GM19397 (cell line): ENCODE measurements at regions not wholly inside any gene's neighbourhood (a gene's known extent, or its start where the extent isn't known, plus 50 kb on each side); places are given as distances from the start of the nearest gene placed in this dataset.

Experiments used
- ATAC-seq: cut with Tn5 transposase; IDR thresholded peaks from one replicate; pipeline ENCODE4 v1.9.1; 2021; ENCODE audit warnings: mild to moderate bottlenecking, moderate library complexity; ENCODE audit not compliant: unreplicated experiment

DNA sequence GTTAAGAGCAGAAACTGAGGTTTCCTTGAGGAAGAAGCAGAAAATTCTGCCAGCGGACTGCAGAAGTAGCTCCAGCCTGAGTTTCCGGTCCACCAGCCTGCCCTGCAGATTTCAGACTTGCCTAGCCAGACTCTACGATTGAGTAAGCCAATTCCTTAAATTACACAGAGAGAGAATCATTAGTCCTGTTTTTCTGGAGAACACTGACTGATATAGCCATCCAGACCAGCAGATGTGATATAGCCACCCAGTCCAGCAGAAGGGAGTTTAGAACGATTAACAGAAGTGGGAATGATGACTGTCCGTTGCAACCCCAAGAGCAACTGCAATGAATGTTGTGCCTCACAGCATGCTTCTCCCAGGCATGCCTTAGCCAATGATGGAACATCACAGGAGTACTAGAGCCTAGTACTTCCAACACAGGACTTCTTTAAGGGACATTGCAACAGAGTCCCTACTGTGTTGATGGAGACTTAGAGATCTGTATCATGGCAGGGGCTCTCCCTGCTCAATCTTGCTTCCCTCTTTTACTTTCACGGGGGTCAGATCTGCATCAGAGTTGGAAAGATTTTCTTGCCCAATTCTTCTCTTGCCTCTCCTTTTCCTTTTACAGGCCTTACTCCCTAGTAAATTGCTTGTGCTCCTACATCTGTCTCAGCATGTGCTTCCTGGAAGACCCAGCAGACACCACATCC, 264.6 kb upstream of the CLNK start:
- ATAC-seq: no peak

DNA sequence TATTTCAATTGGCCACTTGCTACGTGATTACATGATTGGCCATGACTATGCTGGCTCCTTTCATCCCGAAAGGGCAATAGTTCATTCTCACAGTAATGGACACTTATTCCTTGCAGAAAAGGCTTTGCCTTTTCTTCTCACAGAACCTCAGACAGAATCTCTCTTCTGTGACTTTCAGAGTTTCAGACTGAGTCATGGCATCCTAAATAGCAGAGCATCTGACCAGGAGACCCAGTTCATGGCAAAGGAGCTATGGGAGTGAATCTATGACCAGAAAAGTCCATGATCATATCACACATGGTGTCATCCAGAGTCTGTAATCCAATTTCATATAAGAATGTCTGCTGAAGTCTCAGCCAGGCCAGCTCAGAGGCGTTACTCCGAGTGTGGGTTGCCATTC, 263.3 kb upstream of the CLNK start:
- no peak for ATAC-seq

DNA sequence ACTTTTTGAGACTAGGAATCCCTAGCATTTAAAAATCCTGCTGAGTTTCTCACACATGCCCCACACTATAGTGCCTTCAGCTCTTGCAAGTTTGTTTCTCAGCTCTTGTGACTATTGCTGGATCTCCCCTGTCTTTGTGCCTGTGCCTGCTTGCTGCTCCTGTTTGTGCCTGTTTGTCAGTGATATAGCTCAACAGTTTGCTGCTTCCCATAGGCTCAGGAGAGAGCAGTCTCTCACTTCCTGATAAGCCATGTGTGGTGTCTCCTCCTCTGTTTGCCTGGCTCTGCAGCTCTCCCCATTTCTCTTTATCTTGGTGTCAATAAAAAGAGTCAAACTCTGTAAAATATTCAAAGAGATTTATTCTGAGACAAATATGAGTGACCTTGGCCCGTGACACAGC, 259.8 kb upstream of the CLNK start:
- no peak for ATAC-seq

DNA sequence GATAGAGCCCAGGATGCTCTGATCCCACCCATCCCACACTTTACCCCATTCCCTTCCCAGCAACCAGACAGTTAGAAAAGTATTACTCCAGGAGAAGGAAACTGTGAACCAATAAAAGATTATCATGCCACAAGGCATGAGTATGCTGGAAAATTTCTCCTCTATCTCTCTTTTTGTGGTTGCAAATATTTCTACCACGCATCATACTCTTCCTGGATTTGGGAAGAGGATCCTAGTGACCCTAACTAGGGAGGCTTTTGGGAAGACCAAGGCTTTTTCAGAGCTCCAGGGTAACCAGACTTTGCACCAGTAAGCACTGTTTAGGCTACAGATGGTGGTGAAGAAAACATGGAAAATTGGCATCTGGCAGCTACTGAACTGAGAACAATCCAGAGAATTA, 257.6 kb upstream of the CLNK start:
- no peak for ATAC-seq

DNA sequence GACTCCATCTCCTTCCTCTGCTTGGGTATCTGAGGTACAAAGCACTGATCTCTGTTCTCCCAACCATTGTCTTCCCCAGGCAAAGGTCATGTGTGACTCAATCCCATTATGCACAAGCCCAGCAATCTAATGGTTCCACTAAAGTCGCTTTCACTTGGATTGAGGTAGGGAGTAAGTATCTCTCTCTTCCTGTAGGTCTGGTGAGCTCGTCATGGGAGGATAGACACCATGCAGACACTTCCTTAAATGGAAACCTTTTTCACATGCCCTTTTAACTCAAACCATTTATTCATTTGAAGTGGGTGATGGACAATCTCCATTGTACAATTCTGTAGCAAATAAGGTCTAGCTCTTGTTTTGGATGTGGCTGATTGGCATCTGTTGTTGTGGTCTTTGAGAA, 245.2 kb upstream of the CLNK start:
- ATAC-seq: no peak

DNA sequence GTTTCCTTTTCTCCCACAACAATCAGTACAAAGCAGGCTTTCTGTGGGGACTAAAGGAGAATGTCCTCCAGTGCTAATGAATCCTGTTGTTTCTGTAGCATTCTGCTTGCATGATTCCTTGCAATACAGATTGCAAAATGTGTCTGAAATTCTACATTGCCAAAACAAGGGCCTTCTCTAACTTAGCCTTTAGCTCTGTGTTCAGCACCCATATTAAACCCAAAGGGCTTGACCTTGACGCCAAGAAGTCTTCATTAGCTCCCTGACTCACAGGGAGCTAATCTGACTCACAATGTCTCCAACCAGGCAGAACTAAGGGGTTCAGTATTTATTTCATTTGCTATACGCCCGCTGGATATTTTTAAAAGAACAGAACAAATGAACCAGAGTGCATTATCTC, 241.4 kb upstream of the CLNK start:
- no peak for ATAC-seq

DNA sequence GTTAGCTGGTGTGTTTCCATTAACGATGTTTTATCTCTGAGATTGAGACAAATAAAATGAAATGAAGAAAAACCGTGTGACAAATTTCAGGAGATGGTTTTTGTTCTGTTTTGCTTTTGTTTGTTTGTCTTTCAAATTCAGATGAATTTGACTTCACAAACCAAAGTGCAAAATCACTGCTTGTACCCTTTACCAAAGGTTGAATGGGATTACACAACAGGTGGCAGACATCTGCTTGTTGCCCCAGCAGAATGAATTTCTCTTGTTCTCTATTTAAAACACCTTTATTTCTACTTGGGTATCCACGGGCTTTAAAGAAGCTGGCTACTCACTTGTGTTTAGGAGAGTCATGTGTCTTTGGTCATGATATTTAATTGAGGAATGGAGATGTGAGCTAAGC, 239.7 kb upstream of the CLNK start:
- ATAC-seq: no peak

DNA sequence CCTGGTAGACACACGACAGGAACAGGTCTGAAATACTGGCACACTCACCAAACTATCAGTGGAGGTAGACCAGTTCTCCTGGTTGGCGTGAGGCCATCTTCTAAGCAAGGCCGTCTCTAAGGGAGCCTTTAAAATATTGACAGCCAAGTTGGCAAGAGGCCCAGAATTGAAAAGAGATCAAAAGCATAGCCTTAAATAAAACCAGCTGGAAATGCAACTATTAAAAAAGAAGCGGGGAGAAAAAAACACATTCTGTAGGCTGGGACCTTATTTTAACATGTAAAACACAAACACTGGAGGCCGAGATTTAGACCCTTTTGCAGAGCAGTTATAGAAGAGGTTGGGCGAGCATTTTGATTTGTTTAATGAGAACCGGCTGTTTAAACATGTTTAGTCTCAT, 233.0 kb upstream of the CLNK start:
- no peak for ATAC-seq

DNA sequence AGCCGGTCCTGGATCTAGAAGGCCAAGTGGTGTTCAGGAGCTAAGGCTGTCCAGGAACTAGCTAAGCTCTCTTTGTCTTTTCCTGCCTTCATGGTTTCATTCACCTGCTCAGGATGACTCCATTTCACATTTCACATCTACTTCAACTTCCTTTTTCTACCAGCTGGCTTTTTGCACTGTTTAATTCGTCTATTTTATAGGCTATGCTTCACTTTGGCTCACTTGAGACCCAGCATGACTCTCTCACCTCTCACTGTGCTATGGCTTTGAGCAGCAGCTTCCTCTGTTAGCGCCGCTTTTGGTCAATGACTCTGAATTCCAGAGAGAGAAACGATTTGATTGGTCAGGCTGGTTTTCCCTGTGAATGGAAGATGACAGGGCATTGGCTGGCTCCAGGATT, 213.5 kb upstream of the CLNK start:
- ATAC-seq: no peak

DNA sequence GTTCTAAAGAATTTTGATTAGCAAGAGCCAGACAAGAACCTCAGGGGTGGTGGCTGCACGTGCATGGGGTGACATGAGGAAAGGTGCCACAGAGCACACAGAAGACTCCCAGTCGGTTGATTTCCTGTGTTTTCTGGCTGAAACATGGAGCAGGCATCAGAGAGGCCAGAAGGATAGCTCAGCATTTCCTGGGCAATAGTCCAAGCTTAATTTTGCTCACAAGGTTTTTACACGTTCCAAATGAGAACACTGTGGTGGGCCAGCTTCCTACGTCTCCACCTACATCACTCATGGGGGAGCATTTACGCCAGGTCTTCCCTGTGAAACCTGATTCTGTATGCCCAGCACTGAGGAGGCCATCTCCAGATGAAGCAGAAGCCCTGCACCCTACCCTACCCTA, 212.5 kb upstream of the CLNK start:
- ATAC-seq: no peak

DNA sequence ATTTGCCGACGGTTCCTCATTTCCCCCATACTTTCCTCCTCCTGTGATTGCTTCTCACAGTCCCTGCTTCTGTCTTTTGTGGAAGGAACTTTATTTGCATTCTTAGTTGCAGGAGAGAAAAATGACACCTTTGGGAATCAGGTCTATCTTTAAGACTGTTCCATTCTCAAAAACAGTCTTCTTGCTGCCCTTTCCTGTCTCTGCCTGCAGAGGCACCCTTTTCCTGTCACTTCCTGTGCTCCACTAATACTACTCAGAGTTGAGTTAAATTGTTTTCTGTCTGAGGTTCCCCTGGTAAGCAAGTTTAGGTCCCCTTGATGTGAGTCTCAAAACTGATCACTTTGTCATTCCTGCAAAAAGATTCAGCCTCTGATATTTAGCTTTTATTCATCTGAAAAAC, 208.8 kb upstream of the CLNK start:
- peak; percentile 71 for ATAC-seq

DNA sequence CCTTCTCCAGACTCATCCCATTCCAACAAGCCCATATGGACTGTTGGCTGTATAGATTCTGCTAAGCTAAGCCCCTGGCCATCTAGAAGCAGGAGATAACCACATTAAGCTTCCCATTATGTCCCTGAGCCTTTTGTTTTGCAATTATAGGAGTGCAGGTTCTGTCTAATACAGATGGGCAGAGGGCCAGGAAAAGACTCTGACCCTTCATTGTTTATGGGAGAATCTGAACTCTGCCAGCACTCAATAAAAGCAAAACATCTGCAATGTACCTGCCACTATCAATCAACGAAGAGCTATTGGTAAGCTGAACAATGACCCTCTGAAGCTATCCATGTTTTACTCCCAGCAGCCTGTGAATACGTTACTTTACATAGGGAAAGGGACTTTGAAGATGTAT, 207.3 kb upstream of the CLNK start:
- no peak for ATAC-seq

DNA sequence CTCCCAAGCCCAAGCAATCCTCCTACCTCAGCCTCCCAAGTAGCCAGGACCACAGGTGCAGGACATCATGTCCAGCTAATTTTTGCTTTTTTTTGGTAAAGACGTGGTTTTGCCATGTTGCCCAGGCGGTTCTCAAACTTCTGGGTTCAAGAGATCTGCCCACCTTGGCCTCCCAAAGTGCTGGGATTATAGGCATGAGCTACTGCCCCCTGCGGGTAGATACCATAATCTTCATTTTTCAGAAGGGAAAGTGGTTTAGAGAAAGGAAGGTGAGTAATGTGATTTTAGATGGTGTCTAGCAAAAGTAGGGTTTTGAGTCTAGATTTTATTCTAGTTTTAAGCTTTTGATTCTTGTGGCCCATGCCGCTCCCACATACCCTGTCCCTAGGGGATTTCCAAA, 205.3 kb upstream of the CLNK start:
- no peak for ATAC-seq

DNA sequence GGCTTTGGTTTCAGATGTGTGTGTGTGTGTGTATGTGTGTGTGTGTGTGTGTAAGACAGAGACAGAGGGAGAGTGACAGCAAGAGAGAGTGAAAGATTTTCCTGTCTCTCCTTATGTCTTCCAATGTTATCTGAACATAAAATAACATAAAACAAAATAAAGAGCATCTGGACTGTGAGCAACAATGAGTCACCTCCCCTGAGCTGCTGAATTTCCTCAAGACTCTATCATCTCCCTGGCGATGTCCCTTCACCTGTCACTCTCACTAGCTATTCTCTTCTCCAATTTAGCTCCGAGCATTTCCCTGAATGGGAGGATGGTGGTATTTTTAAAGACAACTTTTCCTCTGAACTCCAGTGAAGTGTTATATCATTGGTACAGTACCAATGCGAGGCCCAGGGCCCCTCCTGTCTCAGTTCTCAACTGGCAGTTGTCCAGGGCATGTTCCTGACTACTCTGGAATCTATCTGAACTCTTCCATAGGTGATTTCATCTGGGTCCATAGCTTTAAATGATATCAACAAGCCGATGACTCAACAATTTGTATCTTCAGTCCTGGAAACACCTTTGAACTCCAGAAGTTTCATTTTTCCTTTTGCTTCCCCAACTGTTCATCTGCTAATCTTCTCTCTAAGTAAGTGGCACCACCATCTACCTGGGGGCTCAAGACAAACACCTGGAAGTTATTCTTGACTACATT, 195.0 kb upstream of the CLNK start:
- ATAC-seq: no peak

DNA sequence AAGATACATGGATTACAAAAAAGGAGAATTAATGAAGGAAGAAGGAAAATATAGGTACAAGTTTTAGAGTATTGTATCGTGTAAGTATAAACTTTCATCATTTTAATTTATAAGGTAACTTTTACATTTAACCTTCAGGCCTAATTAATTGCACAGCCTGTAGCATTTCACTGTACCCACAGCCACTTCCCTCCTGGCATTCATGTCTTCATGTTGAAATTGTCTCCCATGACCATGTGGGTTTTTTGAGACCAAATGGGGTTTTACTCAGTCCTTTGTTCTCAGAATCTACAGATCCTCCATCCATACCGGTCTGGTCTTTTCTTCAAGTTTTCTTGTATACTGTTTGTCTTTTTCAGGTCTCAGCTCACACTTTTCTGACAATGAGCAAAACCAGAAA, 194.3 kb upstream of the CLNK start:
- no peak for ATAC-seq

DNA sequence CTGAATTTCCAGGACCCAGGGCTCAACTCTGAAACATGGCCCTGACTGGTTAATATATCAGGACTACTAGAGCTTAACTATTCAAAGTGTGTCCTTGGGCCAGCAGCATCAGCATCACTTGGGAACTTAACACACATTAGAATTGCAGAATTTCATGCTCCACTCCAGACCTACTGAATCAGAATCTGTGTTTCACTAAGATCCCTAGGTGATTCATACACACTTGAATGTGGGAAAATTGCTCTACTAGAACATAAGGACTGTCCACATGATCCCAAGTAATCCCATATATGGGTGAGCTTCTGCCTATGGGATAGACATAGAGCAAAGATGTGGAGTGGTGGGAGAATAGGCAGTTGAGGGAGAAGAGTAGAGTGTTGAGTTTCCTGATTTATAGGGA, 192.5 kb upstream of the CLNK start:
- no peak for ATAC-seq

DNA sequence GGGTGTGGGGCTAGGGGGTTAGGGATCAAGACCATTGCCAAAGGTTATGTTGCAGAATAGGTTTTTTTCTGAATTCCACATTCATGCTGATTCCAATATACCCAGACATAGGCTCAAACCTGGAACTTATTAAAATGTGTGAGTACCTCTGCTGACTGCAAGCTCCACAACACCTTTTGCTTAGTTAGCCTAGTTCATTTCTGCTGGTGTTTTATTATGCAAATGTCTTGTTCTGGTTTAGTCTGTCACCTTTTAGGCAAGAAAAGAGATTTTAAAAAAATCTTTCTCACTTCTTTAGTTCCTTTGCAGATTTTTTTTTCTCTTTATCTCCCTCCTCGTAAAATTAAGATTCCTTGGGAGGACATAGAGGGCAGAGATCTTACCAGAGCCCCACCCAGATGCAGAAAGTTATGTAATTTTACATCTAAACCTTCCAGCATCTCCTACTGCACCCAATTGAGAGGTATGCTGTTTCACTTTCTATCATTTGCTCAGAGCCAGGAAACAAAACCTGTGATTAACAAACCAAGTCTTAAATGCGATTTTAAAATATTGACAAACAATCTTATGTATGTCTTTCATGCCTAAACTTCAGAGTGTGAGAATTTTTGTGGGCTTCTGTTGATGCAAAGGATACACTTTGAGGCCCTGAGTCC, 190.7 kb upstream of the CLNK start:
- peak; percentile 43 for ATAC-seq

DNA sequence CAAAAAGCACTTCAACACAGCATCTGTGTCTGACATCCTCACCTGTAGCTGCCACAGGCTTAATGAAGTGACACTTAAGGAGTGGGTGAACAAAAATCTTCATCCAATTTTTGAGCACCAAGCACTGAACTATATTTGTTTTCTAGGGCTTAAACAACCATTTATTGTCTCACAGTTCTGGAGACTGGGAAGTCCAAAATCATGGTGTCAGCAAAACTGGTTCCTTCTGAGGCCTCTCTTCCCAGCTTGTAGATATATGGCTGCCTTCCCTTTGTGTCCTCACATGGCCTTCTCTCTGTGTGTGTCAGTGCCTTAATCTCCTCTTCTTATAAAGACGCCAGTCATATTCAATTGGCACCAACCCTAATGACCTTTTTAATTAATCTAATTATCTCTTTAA, 189.2 kb upstream of the CLNK start:
- no peak for ATAC-seq

DNA sequence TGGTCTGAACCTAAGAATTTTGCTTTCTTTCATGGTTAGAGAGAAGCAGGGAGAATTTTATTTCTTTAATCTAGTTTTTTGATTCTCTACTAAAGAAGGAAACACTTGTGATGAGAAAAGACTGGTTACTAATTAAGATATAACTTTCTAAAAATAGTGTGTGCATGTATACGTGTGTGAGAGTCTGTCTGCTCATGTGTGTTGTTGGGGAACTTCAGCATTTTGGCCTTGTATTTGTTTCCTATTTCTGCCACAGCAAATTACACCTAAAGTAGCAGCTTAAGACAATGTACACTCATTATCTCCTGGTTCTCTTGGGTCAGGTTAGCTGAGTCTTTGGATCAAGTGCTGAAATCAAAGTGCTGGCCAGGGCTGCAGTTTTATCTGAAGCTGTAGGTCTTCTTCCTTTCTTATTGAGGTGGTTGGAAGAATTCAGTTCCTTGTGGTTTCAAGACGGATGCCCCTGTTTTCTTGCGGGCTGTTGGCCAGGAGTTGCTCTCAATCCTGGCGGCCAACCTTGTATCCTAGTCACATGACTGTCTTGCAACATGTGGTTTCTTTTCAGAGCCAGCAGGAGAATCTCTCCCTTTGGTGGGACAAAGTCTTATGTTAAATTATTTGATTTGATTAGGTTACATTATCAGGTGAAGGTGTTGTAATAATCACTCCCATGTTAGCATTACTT, 188.4 kb upstream of the CLNK start:
- ATAC-seq: peak; percentile 53

DNA sequence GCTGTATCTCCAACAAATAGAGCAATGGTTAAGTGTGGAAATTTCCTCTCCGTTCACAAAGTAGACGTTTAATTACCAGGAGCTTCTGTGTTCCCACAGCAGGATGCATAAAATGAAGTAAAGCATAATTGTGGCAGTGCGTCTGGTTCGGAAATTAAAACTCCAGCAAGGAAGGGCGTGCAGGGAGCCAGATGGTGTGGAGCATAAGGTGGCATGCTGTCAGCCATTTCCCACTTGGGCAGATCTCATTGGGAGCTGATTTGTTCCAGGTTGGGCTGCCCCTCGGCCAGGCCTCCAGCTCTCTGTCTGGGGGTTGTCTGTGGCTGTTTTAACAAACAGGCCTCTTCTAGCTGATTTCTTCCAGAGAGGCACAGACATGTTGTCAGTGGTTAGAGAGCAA, 182.1 kb upstream of the CLNK start:
- no peak for ATAC-seq

DNA sequence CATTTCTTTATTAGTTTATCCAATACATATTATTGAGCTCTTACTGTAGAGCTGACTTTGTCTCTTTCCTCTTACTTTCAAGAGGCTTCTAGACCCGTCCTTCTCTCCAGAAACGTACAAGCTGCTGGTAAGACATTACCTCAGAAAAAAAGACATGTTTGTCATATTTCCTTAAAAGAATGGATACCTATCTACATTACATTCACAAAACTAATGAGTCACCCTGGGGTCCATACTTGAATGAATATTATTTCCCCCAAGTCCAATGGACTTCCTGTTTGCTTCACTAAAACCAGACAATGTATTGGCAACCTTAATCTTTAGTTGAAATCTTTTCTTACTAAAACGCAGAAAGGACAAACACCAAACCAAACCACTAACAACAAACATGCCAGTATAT, 176.5 kb upstream of the CLNK start:
- ATAC-seq: no peak

DNA sequence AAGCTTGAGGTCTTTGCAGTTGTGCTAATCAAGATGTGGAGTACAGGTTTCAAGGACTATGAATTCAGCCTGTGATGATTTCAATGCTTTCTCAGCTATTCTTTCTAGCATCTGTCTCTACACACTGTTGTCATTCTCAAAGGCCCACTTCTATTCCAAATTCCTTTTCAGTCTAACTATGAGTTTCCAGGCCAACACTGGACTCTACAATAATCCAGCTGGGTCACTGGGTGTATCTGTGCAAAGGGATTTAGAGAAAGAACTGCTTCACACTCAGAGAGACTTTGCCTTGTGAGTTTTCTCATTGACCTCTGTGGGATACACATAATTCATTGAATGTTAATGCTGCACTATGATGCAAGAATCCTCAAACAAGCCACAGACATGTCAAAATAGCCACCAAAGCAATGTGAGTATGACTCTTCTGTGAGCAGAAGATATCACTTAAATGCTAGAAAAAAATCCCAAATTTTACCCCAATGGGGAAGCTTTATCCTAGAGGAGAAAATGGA, 171.8 kb upstream of the CLNK start:
- no peak for ATAC-seq
